ENCODE measurements at regions not wholly inside any gene's neighbourhood (a gene's known extent, or its start where the extent isn't known, plus 50 kb on each side); places are given as distances from the start of the nearest gene placed in this dataset.
A peak's percentile ranks its signal among the peaks of the same experiment; 100 is the strongest.

DNA sequence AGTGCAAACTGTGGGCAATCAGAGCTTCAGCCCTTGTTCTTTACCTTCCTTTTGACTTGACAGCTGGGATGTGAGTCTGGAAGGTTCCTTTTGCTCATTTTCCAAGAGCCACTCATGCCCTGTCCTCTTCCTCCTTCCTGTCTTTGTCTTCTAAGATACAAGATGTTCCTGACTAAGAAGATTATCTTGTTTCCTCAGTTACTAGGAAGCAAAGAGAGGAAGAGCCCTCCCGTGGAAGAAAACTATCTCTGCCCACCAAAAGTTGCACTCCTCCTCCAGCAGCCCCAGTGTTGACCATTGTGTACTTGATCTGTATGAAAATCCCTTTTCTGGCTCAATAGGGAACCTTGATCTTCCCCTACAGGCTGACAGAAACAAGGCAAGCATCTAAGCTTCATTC is 138.0 kb downstream of the C12orf75 start:
- TF ChIP-seq, protein P1, sequence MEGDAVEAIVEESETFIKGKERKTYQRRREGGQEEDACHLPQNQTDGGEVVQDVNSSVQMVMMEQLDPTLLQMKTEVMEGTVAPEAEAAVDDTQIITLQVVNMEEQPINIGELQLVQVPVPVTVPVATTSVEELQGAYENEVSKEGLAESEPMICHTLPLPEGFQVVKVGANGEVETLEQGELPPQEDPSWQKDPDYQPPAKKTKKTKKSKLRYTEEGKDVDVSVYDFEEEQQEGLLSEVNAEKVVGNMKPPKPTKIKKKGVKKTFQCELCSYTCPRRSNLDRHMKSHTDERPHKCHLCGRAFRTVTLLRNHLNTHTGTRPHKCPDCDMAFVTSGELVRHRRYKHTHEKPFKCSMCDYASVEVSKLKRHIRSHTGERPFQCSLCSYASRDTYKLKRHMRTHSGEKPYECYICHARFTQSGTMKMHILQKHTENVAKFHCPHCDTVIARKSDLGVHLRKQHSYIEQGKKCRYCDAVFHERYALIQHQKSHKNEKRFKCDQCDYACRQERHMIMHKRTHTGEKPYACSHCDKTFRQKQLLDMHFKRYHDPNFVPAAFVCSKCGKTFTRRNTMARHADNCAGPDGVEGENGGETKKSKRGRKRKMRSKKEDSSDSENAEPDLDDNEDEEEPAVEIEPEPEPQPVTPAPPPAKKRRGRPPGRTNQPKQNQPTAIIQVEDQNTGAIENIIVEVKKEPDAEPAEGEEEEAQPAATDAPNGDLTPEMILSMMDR (IDR thresholded peaks at IDR 0.05): no peak
- TF ChIP-seq POLR2A (IDR thresholded peaks at IDR 0.05; ENCODE audit: low read depth) (no peak), EP300 (IDR thresholded peaks at IDR 0.05) (no peak), POLR2AphosphoS5 (IDR thresholded peaks at IDR 0.05) (no peak)
- WGBS: 76% methylated on average over 1 of the region's 1 CpG
- no peaks in the 10 kb centered on the region for H3K9me3 ChIP-seq
- H3K27me3 ChIP-seq: peaks cover 0 to 7% (median 0%) of the 10 kb centered on the region in 4 donors
- H3K36me3 ChIP-seq: no peaks in the 10 kb centered on the region
- H3K4me3 ChIP-seq: no peak overlapping the region
- intact Hi-C loops (cut with DNase I): no loop called here
- peaks cover 0 to 10% (median 0%) of the 10 kb centered on the region in 4 donors for H3K4me1 ChIP-seq
- no peak for DNase-seq (ENCODE audit: extremely low spot score)
- H3K27ac ChIP-seq (replicated peaks in 1 of 4): peak overlapping the region in 3 of 4 donors; percentile 12 to 32 (median 30)

DNA sequence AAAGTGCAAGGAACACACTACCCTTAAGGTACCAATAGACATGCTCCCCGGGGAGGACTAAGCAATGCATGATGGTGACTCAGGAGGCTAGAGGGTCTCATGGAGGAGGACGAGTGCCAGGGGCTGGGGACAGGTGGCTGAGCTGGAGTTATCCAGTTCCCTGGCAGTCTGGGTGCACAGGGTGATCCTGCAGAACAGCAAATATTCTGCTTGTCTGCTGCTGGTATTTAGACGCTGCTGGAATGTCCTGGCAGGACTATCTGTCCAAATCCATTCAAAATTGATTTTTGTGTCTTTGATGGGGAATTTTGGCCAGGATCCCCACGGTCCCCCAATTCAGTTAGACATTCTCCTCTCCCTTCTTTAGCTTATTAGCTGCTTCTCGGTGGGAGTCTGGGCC is 138.7 kb downstream of the C12orf75 start:
- Histone ChIP-seq H3K4me3 (no peak overlapping the region), H3K9me3 (no peaks in the 10 kb centered on the region), H3K27ac (replicated peaks in 1 of 4) (no peak overlapping the region), H3K36me3 (no peaks in the 10 kb centered on the region), H3K27me3 (peaks cover 0 to 7% (median 0%) of the 10 kb centered on the region in 4 donors), H3K4me1 (peaks cover 0 to 10% (median 0%) of the 10 kb centered on the region in 4 donors)
- DNase-seq (ENCODE audit: extremely low spot score): no peak
- WGBS: 65% methylated on average over 5 of the region's 5 CpGs
- no peak for TF ChIP-seq POLR2AphosphoS5 (IDR thresholded peaks at IDR 0.05)
- TF ChIP-seq EP300 (IDR thresholded peaks at IDR 0.05): no peak
- TF ChIP-seq POLR2A (IDR thresholded peaks at IDR 0.05; ENCODE audit: low read depth): no peak
- TF ChIP-seq, protein P1 (IDR thresholded peaks at IDR 0.05): no peak
- intact Hi-C loops (cut with DNase I): no loop called here

DNA sequence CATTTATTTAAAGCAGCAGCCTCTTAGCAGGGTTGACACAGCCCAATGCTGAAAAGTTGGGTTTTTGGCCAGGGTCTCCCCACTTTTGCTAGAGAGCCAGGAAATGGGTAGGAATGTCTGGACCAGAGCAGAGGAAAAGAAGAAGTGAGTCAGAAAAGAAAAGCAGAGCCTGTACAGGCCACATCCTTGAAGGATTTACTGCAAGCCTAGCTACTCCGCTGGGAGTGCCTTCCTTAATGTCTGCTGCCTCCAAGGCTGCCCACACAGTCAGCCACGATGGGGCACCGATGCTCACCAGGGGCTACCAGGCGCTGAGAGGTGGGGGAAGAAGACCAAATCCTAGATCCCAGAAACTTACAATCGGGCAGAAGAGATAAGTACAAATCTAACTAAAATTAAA is 139.2 kb downstream of the C12orf75 start:
- Histone ChIP-seq H3K4me1 (peaks cover 0 to 10% (median 0%) of the 10 kb centered on the region in 4 donors), H3K4me3 (no peak overlapping the region), H3K36me3 (no peaks in the 10 kb centered on the region), H3K27ac (replicated peaks in 1 of 4) (no peak overlapping the region), H3K9me3 (no peaks in the 10 kb centered on the region), H3K27me3 (peaks cover 0 to 11% (median 0%) of the 10 kb centered on the region in 4 donors)
- WGBS: 82% methylated on average over 5 of the region's 5 CpGs
- DNase-seq (ENCODE audit: extremely low spot score): no peak
- intact Hi-C loops (cut with DNase I): no loop called here
- no peak for TF ChIP-seq POLR2AphosphoS5 (IDR thresholded peaks at IDR 0.05)

- intact Hi-C loops (cut with DNase I): no loop called here
- no peaks in the 10 kb centered on the region for H3K9me3 ChIP-seq
- 83% methylated on average over 2 of the region's 2 CpGs for WGBS
- no peaks in the 10 kb centered on the region for H3K36me3 ChIP-seq
- no peak overlapping the region for H3K4me3 ChIP-seq
- DNase-seq (ENCODE audit: extremely low spot score): no peak
- no peak overlapping the region for H3K27ac ChIP-seq (replicated peaks in 1 of 4)
- H3K27me3 ChIP-seq: peaks cover 0 to 11% (median 0%) of the 10 kb centered on the region in 4 donors
- peaks cover 0 to 10% (median 0%) of the 10 kb centered on the region in 4 donors for H3K4me1 ChIP-seq
- TF ChIP-seq POLR2A (IDR thresholded peaks at IDR 0.05; ENCODE audit: low read depth): no peak
- no peak for TF ChIP-seq EP300 (IDR thresholded peaks at IDR 0.05)
- TF ChIP-seq, protein P1 (IDR thresholded peaks at IDR 0.05): no peak
- TF ChIP-seq POLR2AphosphoS5 (IDR thresholded peaks at IDR 0.05): no peak
These were observed 139.6 kb downstream of the C12orf75 start for GRCh38 chr12:105470102-105470501.

- H3K27me3 ChIP-seq: peaks cover 0 to 8% (median 0%) of the 10 kb centered on the region in 4 donors
- TF ChIP-seq, protein P1 (IDR thresholded peaks at IDR 0.05): no peak
- TF ChIP-seq POLR2AphosphoS5 (IDR thresholded peaks at IDR 0.05): no peak
- TF ChIP-seq EP300 (IDR thresholded peaks at IDR 0.05): no peak
- no peak for TF ChIP-seq POLR2A (IDR thresholded peaks at IDR 0.05; ENCODE audit: low read depth)
- no peak for DNase-seq (ENCODE audit: extremely low spot score)
- no peaks in the 10 kb centered on the region for H3K9me3 ChIP-seq
- WGBS: 89% methylated on average over 2 of the region's 2 CpGs
- no peak overlapping the region for H3K4me3 ChIP-seq
- H3K4me1 ChIP-seq: peaks cover 0 to 10% (median 0%) of the 10 kb centered on the region in 4 donors
- no peak overlapping the region for H3K27ac ChIP-seq (replicated peaks in 1 of 4)
- intact Hi-C loops (cut with DNase I): no loop called here
- H3K36me3 ChIP-seq: no peaks in the 10 kb centered on the region
These were observed 140.1 kb downstream of the C12orf75 start for GRCh38 chr12:105470601-105471000.

All from esophagus muscularis mucosa (tissue), 4 donors.